ENCODE measurements at regions not wholly inside any gene's neighbourhood (a gene's known extent, or its start where the extent isn't known, plus 50 kb on each side); places are given as distances from the start of the nearest gene placed in this dataset.

- no peak for DNase-seq
Measured at GRCh38 chr10:21247592-21247991, 277.9 kb downstream of the SKIDA1 start.

DNA sequence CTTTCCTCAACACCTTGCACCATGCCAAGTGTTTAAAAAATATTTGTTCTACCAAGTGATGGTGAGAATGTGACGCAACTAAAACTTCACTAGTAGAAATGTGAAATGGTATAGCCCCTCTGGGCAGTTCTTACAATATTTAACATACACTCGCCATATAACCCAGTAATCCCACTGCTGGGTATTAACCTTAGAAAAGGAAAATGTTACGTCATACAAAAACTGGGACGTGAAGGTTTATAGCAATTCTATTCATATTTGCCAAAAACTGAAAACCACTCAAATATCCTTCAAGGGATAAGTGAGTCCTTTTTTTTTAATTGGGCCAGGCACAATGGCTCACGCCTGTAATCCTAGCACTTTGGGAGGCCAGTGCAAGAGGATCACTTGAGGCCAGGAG is 279.3 kb downstream of the SKIDA1 start:
- no peak for DNase-seq

DNA sequence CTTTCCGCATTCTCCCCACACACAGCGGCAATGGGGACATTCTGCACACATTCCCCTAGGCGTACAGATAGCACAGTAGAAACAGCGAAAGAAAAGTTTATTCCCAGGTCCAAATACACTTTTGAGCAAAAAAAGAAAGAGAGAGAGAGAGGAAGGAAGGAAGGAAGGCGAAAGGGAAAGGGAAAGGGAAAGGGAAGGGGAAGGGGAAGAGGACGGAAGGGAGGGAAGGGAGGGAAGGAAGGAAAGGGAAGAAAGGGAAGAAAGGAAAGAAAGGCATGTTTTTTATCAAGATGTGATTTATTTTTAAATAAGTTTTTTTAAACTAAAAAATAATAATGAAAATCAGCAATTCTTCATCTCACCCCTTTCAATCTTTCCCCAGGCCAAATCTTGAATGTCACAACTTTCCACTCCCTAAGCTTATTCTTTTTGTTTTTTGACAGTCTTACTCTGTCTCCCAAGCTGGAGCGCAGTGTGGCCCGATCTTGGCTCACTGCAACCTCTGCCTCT is 281.7 kb downstream of the SKIDA1 start:
- no peak for DNase-seq

GRCh38 chr10:21242915-21243314 is 282.6 kb downstream of the SKIDA1 start:
- DNase-seq: no peak

DNA sequence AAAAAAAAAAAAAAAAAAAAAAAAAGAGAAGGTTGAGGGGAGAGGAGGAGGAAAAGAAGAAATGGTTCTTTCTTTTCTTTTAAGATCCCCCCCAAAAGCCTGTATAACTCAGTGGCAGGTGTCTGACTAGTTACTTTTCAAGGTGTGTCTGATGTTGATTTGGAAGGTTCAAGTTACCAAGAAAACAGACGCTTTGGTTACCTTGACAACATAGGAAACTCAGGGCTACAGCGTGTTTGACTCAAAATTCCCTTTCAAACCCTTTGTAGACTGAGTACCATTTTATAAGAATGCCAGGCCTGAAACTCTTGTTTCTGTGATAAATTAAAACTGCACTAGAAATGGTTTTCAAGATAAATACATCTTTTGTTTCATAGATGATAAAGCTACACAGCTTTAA is 286.8 kb downstream of the SKIDA1 start:
- DNase-seq: no peak

- no peak for DNase-seq
Measured at GRCh38 chr10:21238044-21238443, 287.4 kb downstream of the SKIDA1 start.

DNA sequence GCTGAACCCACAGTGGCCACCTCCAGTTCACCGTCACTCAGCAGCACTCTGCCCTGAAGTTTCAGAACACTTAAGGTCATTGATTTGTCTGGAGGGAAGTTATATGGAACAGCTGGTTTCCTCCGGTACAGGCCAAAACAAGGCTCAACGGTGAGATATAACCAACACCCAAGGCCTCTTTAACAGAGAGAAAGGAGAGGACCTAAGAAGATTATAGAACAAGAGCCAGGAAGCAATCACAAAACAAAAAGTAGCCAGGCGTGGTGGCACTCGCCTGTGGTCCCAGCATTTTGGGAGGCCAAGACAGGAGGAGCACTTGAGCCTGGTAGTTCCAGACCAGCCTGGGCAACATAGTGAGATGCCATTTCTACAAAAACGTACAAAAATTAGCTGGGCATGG is 290.7 kb downstream of the SKIDA1 start:
- no peak for DNase-seq

- DNase-seq: no peak
Measured at GRCh38 chr10:21230219-21230618, 295.3 kb downstream of the SKIDA1 start.

DNA sequence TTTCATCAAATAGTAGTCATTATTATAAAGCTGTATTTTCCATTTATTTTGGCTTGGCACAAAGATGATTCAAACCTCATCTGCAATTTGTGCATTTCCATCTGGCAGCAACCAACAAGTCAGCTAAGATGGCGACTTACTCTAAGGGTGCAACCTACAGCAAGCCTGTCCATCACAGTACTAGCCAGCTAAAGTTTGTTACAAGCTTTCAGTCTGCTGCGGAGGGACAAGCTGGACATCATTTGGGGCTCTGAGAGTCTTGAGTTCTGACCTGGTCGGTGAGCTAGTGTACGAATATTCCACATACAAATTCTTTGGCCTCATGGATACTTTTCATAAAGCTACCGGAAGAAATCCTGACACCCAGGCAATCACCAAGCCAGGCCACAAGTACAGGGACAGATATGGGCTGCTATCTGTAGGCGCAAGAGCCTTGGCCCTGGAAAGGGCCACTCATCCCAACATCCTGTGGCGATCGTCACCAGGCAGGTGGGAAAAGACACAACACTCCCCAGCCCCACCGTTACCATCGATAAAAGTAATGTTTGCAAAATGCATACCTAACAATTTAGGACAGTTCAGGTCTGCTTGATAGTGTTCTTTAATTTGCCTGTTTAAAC is 307.6 kb downstream of the SKIDA1 start:
- no peak for DNase-seq

- DNase-seq: no peak
Measured at GRCh38 chr10:21217107-21217506, 308.4 kb downstream of the SKIDA1 start.

- no peak for DNase-seq
Measured at GRCh38 chr10:21214329-21214728, 311.2 kb downstream of the SKIDA1 start.

DNA sequence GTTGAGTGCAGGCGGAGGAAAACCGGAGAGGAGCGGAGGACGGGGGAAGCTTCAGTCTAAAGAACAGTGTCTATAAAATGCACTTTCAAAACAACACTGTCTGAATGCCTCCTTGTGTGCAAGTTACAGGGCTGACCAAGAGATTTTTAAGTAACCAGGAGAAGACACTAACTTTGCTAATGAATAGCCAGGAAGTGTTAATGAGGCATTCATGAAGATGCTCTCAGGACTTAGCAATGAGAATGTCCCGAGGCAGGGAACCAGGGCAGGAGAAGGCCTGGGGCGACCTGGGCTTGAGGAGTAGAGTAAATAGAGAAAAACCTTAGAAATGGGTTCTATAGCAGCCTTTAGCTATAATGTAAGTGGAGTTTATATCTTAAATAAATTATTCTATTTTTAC is 312.1 kb downstream of the SKIDA1 start:
- DNase-seq: no peak

DNA sequence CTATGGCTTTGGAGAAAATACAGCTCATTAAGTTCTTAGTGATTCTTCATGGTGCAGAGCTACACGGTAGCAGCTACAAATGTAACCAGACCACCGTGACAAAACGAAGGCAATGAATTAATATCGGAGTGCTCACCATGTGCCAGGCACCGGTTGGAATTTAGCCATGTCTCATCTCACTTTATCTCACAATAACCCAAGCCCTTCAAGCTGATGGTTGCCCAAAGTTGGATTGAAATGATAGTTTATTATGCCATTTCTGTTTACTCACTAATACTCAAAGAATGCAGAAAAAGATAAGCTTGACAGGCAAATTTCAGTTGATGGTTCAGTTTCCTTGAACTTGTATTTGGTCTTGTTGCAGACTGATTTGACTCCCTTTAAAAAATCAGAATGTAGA is 312.6 kb downstream of the SKIDA1 start:
- DNase-seq: no peak

DNA sequence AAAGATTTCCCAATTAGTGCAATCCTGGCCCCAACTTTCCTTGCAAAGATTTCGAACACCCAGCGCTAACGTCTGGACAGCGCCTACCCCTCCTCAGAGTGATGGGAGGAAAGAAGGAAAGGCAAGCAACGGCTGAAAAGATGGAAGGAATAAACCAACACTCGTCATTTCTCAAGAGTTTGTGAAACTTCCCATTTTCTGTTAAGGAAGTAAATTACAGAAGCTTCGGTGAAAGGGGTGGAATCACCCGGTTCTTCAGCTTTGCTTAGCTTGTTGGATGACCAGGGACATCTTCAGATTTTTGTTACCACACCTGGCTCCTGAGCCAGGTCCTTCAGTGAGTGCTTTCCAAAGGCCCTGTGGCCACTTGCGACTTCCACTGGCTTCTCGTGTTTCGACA is 313.1 kb downstream of the SKIDA1 start:
- no peak for DNase-seq

GRCh38 chr10:21209495-21209894 is 312.4 kb upstream of the NEBL start:
- no peak for DNase-seq

- no peak for DNase-seq
Measured at GRCh38 chr10:21208666-21209316, 311.7 kb upstream of the NEBL start.

- no peak for DNase-seq
Measured at GRCh38 chr10:21207852-21208646, 310.9 kb upstream of the NEBL start.

DNA sequence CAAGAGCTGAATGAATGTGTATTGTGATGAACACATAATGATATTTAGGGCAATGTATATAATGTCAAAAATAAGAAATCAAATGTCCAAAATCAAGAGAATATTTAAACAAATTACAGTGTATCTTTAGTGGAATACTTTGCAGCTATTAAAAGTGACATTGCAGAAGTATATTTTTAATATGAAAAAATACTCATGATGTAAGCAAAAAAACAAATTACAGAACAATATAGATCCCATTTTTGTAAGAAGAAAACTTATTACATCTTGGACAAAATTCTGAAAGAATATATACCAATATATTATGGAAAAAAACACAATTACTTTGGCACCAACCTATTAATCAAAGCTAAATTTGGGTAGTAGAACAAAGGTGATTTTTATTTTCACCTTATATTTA is 308.2 kb upstream of the NEBL start:
- no peak for DNase-seq

DNA sequence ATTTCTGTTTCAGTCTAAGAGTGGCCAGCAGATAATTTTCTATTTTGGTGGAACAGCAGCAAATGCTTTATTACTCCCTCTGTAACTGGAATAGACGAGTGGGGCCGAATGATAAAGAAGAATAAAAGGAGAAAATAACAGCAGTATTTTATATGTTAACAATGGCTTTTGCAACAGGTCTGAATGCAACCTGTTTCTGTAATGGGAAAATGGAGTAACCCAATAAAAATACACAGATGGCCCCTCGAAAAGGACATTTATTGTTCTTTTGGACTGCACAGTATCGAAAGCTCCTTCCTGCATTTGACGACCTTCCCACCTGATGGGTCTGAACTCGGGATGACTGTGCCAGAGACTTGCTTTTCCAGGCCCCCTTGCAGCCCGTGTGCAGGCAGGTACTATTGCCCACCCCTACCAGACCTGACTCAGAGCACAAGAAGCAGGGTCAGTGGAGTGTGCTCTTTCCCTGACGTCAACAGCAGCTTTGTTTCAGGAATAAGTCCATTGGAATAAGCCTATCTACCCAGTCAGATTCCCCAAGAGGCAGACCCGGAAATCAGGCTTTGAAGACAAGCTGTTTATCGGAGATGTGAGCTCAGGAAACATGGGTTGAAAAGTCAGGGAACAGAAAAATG is 306.5 kb upstream of the NEBL start:
- DNase-seq: no peak

GRCh38 chr10:21202776-21203462 is 305.8 kb upstream of the NEBL start:
- DNase-seq: no peak

GRCh38 chr10:21199501-21199900 is 302.4 kb upstream of the NEBL start:
- DNase-seq: no peak

DNA sequence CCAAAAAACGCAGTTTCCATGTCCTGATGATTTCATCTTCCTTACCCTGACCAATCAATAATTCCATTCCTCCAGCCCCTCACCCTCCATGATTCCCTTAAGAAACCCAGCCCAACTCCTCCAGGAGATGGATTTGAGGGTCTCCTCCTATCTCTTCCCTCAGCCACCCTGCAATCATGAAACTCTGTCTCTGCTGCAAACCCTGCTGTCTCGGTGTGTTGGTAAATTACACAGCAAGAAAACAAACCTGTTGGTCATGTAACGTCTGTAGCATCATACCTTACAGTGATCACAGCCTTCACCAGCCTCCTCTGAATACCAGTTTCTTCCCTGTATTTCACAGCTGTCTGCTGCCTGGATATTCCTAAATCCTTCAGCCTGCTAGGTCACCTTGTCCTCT is 300.7 kb upstream of the NEBL start:
- DNase-seq: no peak

- DNase-seq: no peak
Measured at GRCh38 chr10:21196822-21197395, 299.8 kb upstream of the NEBL start.
